CD4-positive, alpha-beta T cell treated with Interleukin-6 at 100 ng/mL for 8 hours (primary cell): ENCODE measurements at regions not wholly inside any gene's neighbourhood (a gene's known extent, or its start where the extent isn't known, plus 50 kb on each side); places are given as distances from the start of the nearest gene placed in this dataset.
"Not testable (repeated sequence)": the region's sequence is repeated elsewhere in the genome, so short reads cannot be mapped to it uniquely, and the experiment has no call there.

Experiments used
- DNase-seq: peaks from one replicate; pipeline ENCODE4 v3.0.0-alpha.2; 2020; ENCODE audit warnings: mixed read lengths, low spot score

GRCh38 chr10:118915161-118915560 lies 114.4 kb upstream of the NANOS1 start:
- DNase-seq, result no peak

GRCh38 chr10:118916777-118917176 lies 112.7 kb upstream of the NANOS1 start:
- DNase-seq, result no peak

- no peak for DNase-seq
Measured at GRCh38 chr10:118917701-118918100, 111.8 kb upstream of the NANOS1 start.

- no peak for DNase-seq
Measured at GRCh38 chr10:118918116-118918515, 111.4 kb upstream of the NANOS1 start.

GRCh38 chr10:118918587-118918986 lies 110.9 kb upstream of the NANOS1 start:
- no peak for DNase-seq

- DNase-seq, result no peak
Measured at GRCh38 chr10:118920206-118920605, 109.3 kb upstream of the NANOS1 start.

GRCh38 chr10:118922226-118922625 lies 107.3 kb upstream of the NANOS1 start:
- DNase-seq, result no peak

GRCh38 chr10:118922972-118923371 lies 106.5 kb upstream of the NANOS1 start:
- no peak for DNase-seq

- DNase-seq, result no peak
Measured at GRCh38 chr10:118924493-118924892, 105.0 kb upstream of the NANOS1 start.

GRCh38 chr10:118925404-118926071 lies 104.0 kb upstream of the NANOS1 start:
- DNase-seq, result no peak

- no peak for DNase-seq
Measured at GRCh38 chr10:118926072-118926417, 103.5 kb upstream of the NANOS1 start.

- no peak for DNase-seq
Measured at GRCh38 chr10:118926441-118926840, 103.1 kb upstream of the NANOS1 start.

GRCh38 chr10:118926903-118927302 lies 102.6 kb upstream of the NANOS1 start:
- no peak for DNase-seq

GRCh38 chr10:118927321-118927720 lies 102.2 kb upstream of the NANOS1 start:
- DNase-seq, result no peak

GRCh38 chr10:118930614-118931013 lies 98.9 kb upstream of the NANOS1 start:
- no peak for DNase-seq

GRCh38 chr10:118931436-118931835 lies 98.1 kb upstream of the NANOS1 start:
- DNase-seq, result no peak

GRCh38 chr10:118932154-118932553 lies 97.4 kb upstream of the NANOS1 start:
- DNase-seq, result not testable (repeated sequence)

GRCh38 chr10:118937226-118937625 lies 92.3 kb upstream of the NANOS1 start:
- no peak for DNase-seq

GRCh38 chr10:118939211-118940007 lies 90.1 kb upstream of the NANOS1 start:
- no peak for DNase-seq

- no peak for DNase-seq
Measured at GRCh38 chr10:118940386-118940785, 89.1 kb upstream of the NANOS1 start.

GRCh38 chr10:118943253-118943652 lies 86.3 kb upstream of the NANOS1 start:
- no peak for DNase-seq

GRCh38 chr10:118944959-118945633 lies 84.4 kb upstream of the NANOS1 start:
- no peak for DNase-seq

GRCh38 chr10:118948786-118949185 lies 80.7 kb upstream of the NANOS1 start:
- no peak for DNase-seq
